GM18499 (cell line): ENCODE measurements at regions not wholly inside any gene's neighbourhood (a gene's known extent, or its start where the extent isn't known, plus 50 kb on each side); places are given as distances from the start of the nearest gene placed in this dataset.
A peak's percentile ranks its signal among the peaks of the same experiment; 100 is the strongest.

Source experiments
- ATAC-seq: cut with Tn5 transposase; IDR thresholded peaks from one replicate; pipeline ENCODE4 v1.9.1; 2021; ENCODE audit warnings: moderate number of reproducible peaks; ENCODE audit not compliant: insufficient read depth, unreplicated experiment

DNA sequence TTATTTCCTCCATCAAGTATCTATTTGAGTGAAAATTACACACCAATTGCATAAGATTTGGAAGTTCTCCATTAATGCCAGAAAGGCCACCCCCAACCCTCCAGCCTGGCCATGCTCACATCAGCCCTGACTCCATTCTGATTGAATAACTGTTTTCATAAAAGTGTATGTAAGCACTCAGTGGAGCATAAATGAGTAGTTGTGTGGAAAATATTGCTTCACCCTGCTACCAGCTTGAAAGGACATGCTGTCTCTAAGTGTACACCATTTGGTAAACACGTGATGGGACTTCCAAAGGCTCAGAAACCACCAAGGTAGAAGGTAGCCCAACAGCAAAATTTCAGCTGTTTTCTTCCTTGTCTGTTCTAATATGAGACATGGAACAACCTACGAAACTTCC lies 393.8 kb downstream of the ZNF385D start:
- no peak for ATAC-seq

DNA sequence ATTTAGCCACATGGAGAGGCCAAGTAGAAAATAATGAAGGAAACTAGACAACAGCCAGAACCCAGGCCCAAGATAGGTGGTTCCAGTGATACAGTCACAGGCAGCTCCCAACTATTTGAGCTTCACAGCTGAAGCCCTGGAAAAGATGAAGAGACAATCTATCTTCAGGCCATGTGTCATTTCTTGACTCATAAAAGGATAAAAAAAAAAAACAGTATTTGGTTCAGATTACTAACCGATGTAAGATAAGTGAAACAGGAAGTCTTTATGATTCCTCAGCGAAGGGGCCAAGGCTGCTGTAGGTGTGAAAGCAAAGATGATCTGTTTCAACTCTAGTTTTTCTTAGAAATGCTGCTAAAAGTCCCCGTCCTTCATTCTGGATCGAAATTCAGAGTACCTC lies 394.6 kb downstream of the ZNF385D start:
- ATAC-seq, result no peak

DNA sequence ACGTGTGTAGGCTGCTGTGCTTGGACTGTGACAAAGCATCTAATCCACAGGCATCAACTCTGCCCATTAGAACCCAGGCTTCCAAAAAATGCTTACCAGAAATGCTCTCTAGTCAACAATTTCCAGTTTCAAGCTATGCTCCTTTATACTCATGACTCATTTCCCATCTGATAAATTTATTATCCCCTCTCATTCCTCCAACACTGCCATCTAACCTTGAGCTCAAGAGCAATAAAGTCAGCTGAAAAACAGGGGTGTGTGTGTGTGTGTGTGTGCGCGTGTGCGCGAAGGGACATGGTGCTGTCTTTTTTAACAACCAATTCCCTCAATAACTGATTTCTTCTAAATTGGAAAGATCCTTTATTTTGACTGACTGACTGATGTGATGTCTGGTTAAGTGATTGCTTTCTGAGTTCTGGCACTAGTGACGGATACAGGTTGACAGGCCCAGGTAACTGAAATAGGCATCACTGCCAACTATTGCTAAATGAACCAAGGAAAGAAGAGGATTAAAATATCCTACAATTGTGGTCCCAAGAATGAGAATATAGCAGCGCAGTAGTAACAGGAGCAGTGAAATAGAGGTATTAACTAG lies 405.5 kb downstream of the ZNF385D start:
- no peak for ATAC-seq

DNA sequence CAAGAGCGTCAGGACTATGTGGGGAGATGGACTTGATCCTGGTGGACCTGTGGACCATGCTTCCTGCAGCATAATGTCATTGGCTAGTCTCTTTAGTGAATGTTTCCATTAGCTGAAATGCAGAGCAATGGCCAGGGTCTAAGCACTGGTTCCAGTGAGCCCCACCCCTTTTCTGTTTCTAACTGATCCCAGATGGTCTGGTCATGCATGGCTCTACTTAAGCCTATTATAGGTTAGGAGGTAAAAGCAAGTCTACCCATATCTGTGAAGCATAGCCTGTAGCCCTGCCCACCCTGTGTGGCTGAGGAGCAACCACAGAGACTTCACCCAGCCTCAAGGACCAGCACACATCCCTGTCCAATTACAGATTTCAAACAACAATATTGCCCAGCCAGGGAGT lies 419.2 kb downstream of the ZNF385D start:
- no peak for ATAC-seq

DNA sequence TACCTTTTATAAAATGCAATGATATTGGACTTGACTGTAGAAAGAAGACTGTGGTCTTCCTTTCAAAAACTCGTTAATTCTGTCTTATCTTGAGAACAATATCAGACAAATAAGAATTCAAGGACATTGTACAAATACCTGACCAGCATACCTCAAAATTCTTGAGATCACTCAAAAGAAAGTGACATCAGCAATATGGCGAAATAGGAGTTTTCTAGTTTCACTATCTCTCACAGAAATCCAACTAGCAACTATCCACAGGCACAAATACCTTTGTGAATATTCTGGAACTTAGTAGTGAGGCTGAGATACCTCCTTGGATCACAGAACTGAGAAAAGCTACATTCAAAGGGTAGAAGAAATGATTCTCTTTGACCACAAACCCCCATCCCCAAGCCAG lies 419.7 kb downstream of the ZNF385D start:
- ATAC-seq, result no peak

DNA sequence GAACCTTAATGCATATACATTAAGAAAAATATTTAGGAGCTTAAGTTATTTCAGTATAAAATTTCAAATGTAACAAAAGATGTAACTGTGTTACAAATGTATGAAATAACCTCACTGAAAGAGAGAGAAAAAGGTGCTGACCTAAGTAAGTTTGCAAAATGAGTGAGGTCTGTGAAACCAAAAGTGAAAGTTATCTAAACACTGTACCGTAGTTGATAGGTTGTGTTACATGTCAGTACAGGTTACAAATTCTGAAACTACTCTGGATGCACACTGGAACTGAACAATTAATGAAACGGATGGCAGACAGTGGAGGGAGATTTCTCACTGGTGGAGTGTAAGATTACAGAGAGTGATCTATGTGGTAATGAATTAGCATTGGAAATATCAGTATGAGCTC lies 420.7 kb downstream of the ZNF385D start:
- ATAC-seq, result peak; percentile 93

DNA sequence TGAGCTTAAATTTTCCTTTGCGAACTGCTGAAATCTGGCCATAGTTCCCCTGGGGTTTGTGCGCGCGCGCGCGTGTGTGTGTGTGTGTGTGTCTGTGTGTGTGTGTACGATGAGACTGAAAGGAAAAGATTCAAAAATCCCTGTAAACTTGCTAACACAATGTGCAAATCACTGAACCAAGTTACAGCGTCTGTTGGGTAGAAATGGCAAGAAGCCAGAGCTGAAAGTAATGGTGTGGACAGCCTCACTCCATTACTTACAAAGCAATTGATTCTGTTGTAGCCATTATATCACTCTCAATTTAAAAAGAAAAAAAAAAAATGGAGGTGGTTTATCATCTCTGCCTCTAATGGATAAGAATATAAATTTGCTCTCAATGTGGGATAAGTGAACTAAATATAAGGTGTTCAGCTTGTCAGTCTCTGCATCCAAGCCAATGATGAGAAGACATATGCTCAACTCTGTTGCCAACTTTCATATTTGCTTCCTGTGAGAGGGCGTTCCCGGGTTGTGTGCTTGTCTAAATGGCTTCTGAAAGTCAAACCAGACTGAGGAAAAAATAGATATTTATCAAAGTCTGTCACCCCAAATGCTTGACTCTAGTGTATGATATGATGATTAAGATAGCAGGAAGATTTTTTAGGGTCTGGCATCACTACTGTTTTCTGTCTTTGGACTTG lies 422.2 kb downstream of the ZNF385D start:
- no peak for ATAC-seq

DNA sequence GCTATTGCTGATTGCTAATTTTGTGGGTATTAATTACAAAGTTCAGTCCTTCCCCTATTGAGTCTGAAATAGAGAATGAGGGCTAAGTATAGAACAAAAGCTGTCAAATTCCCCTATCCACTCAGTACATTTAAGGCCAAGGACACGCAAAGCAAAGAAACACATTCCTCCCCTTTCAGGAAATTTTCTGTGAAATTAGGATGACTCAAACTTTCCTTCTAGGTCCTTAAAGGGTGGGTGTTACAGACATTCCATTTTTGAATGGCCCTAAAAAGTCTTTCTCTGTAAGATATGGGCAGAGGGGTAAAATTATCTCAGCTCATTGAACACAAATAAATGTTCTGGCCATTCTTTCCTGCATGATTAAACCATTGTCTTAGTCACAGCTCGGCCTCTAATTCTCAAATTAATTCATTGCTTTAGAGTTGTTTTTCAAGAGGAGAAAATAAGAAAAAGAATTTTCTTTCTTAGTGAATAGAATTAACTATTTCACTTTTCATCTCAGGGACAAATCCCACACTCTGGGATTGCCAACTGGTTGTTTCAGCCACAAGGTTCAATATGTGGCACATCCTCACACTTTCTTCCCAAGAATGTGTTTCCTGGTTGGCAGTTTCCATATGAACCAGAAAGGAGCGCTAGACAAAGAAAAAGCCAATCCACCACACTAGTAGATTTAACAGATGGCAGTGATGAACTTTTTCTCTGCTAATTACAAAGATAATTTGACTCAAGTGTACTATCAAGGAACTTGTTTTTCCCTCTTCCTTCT lies 424.1 kb downstream of the ZNF385D start:
- no peak for ATAC-seq

DNA sequence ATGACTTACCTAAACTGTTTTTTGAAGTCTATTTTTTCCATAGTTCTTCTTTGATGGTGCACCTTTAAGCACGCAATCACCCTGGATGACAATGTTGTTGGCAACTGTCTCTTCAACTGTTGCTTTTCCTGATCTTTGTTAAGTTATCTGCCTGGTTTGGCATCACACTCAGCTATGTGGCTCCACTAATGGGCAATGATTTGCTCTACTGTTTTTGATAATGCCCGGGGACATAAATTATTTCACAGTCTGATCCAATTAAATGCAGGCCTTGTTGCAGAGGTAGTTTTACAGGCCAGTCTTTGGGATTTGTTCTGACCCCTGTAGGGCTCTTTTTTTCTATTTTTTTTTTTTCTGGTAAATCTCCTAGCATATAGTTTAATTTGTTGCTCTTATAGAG lies 436.3 kb downstream of the ZNF385D start:
- no peak for ATAC-seq

DNA sequence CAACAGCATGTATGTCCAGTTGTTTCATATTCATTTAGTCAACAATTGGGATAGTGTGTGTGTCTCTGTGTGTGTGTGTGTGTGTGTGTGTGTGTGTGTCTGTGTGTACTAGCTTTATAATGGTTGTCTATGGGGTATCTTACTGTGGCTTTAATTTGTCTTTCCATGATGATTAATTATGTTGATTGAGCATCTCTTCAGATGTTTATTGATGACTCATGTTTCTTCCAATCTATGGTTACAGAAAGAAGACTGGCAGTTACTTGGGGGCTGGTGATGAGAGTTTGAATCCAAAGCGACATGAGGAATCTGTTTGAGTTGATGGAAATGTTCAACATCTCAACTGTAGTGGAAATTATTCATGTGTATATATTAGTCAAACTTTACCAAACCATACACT lies 440.1 kb downstream of the ZNF385D start:
- no peak for ATAC-seq

DNA sequence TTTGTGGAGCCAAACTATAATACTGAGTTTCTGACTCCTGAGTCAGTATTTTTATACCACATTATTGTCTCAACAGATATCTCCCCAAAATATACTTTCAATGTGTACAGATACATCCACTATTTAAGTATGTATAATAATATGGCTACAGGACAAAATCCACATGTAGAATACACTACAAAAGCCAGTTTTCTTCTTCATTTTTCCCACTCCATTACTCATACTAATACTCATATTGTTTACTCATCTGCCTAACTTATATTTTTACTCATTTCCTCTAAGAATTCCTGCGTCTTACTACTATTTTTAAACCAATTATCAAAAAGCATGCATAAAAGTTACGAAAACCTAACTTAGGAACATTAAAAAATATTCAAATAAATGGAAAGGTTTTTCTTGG lies 440.8 kb downstream of the ZNF385D start:
- no peak for ATAC-seq

DNA sequence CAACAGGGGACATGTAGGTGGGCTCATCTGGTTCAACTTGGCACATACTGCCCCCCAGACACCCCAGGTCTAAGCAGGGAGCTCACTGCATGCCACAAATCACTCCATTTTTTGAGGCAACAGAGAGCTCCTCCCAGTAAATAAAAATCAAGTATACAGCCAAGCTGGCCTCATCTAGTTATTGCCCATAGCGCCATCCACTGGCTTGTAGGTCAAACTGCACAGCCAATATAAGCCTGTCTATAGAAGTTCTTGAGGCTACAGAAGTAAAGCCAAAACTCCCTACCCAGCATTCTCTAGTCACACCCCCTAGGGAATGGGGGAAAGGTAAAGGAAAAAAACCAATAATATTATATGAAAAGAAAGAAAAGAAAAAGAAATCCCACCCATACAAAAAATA lies 453.7 kb downstream of the ZNF385D start:
- ATAC-seq, result no peak

DNA sequence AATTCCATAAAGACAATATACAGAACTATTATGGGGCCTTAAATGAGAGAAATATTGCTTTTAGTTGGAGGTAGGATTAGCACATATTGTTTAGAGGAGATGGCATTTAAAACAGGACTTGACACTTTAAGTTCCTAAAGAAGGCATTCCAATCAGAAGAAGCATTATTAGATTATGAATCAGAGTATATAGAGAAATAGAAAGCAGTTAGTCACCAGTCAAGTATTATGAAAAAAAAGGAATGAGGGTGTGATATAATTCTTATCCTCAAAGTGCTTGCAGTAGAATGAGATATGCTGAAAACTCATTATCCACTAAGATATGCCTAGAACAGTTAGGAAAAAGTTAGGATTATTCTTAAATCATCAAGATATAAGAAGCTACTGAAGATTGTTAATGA lies 456.2 kb downstream of the ZNF385D start:
- ATAC-seq, result no peak

DNA sequence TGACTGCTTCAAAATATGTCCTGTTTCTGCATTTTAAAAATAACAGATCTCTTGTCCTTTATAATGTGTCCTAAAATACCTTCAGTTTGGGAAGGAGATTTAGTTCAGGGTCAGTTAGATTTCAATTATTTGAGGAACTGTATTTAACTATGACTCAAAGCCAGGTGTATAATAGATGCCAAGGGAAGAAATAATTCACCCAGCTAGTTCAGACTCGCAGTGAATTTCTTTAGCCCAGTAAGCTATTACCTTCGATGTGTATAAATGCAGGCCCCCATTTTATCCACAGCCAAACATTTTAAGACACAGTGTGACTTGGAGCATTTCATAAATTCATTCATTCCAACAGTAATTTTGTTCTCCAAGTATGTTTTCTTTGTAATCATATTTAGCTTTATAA lies 458.0 kb downstream of the ZNF385D start:
- ATAC-seq, result no peak

DNA sequence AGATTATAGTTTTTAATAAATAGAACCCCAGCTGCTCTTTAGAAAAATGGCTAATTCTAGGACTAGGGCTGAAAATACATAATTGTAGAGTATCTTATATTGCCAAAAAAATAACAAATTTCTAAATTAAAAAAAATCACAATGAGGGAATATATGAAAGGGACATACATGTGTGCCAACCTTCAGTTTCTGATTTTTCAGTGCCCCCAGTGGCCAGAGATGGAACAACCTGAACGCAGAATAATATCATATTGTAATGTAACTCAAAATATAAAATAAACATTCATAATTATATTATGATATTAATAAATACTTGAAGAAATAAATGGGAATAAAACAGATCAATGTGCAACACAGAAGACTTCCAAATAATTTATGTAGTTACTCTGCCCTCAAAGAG lies 460.5 kb downstream of the ZNF385D start:
- ATAC-seq, result no peak

DNA sequence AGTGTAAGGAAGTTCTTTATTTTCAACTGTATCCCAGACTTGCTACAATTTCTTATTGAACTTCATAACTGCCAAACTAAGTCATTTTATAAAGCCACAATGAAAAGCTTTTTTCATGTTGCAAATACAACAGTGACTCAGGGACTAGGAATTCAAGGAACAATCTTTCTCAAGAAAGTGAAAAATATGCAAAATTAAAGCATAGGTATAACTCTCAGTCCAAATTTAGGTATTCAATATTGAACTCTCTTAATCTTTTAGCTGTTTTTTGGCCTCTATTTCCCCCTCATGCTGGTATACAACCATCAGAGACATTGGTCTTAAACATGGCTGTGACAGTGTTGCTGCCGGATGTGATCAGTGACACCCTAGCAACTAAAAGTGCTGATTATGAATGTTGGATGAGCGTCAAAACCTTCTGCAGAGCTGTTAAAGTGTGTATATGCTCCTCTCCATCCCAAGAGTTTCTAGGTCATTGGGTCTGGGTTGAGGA lies 476.9 kb downstream of the ZNF385D start:
- no peak for ATAC-seq

DNA sequence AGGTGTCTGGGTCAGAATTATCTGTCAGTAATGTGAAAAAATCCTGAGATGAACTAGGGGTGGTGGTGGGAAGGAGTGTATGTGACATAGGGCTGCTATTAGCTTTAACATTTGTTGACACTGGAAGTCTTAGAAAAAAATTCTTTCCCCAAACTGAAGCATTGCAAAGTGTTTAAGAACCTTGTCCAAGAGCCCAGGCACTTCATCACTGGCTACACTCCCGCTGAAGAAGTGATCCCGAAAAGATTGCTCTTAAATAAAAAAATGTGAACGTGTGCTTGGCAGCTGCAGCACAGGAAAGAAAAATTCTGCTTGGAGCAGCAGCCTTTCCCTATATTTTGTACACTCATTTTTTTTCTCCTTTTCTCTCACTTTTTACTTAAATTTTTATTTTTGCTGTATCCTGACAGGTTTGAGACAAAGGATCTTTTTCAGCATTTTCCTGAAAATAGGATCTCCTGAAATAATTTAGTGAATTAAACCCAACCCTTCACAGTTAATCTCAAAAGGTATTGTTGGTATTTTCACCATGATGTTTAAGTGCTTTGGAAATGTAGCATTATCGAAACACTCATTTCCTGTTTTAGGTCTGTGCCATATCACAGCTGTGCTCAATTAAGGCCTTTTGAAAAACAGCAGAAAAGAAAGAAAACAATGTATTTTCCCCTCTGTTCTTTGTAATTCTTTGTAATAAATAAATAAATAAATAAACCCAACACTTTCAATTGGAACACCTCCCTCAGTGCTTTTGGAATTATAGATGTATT lies 477.6 kb downstream of the ZNF385D start:
- no peak for ATAC-seq

DNA sequence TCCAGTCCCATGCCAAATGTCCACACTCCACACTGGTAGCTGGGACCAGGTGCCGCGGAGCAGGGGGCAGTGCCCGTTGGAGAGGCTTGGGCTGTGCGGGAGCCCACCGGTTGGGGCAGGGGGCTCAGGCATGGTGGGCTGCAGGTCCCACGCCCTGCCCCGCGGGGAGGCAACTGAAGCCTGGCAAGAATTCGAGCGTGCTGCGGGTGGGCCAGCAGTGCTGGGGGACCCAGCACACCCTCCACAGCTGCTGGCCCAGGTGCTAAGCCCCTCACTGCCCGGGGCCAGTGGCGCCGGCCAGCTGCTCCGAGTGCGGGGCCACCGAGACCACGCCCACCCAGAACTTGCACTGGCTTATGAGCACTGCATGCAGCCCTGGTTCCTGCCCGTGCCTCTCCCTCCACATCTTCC lies 479.4 kb downstream of the ZNF385D start:
- ATAC-seq, result no peak

DNA sequence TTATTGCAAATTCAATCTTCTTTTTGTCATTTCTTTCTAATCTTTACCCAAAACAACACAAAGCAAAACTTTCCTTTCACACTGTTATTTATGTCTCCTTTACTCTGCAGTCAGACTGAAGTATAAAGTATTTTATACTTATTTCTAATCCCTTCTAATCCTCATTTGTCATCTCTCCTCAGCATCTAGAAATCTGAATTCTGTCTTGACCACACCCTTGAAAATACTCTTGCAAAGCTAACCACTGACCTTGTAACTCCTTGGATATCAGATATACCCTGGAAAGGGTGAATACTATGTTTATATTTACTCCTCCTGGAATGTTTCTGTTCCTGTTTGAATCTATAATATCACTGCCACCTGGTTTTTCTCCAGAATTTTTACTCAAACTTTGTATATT lies 481.1 kb downstream of the ZNF385D start:
- no peak for ATAC-seq

DNA sequence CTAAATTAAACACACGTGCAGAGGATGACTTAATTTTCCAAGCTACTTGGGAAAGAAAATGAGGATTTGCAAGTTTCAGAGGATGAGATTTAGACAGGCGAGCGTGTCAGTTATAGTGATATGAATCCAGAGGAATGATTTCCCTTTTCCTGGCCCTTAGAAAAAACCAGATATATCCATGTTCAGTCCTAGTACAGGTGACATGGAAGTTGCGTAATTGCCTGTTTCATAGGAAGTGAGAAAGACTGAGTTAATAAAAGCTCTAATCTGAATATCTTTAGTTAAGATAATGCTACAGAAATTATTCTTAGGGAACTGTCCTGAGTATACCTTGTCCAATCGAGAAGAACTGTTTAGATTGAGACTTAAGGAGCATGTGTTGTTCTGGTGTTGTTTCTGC lies 490.5 kb downstream of the ZNF385D start:
- ATAC-seq, result no peak

DNA sequence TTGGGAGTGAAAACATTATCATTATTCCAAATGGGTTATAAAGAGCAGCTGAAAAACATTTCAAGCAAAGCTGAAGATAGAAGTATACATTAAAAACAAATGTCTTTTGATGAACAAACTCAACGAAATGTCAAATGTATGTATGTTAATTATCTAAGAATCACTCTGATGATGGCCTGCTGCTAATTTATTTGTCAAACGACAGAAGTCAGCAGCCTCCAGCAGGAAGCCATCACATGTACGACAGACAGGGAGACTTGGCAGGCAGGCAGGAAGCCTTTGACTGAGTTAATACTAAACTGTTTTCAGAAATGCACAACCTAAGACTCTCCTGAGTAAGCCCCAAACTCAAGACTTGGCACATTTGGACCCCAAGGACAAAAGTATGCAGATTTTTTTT lies 491.1 kb downstream of the ZNF385D start:
- no peak for ATAC-seq
